ENCODE measurements at regions not wholly inside any gene's neighbourhood (a gene's known extent, or its start where the extent isn't known, plus 50 kb on each side); places are given as distances from the start of the nearest gene placed in this dataset.
A peak's percentile ranks its signal among the peaks of the same experiment; 100 is the strongest.

- Histone ChIP-seq H2BK12ac (ENCODE audit: low read length in 2 of 2) (no peak overlapping the region), H2BK15ac (ENCODE audit: low read depth, poor library complexity, severe bottlenecking) (no peak overlapping the region), H3K27me3 (ENCODE audit: control insufficient read depth in 1 of 2, insufficient read depth in 1 of 2, low read length in 2 of 2) (no peaks in the 10 kb centered on the region), H4K8ac (ENCODE audit: low read length) (no peak overlapping the region), H3K23ac (ENCODE audit: low read length in 2 of 2) (no peak overlapping the region), H2AK5ac (ENCODE audit: low read length, severe bottlenecking) (no peak overlapping the region), H3K4me3 (ENCODE audit: insufficient read depth in 1 of 2, low read depth in 1 of 2, low read length in 2 of 2) (no peak overlapping the region), H3K4me2 (ENCODE audit: low read length, poor library complexity, severe bottlenecking) (no peak overlapping the region), H2BK120ac (ENCODE audit: low read depth, low read length) (no peak overlapping the region), H3K4me1 (ENCODE audit: control insufficient read depth, insufficient read depth, low read depth, low read length) (no peaks in the 10 kb centered on the region), H2BK5ac (ENCODE audit: low read depth, low read length, poor library complexity, severe bottlenecking) (no peak overlapping the region), H3K27ac (ENCODE audit: low read length, poor library complexity, severe bottlenecking) (peak overlapping the region; percentile 72), H3K79me1 (replicated peaks; ENCODE audit: low read length, poor library complexity, severe bottlenecking) (no peaks in the 10 kb centered on the region), H3K18ac (ENCODE audit: low read depth in 1 of 2, low read length in 2 of 2) (no peak overlapping the region), H3K36me3 (ENCODE audit: control insufficient read depth in 1 of 2, insufficient read depth in 2 of 2, low read depth in 1 of 2, low read length in 2 of 2) (no peaks in the 10 kb centered on the region), H3K9ac (ENCODE audit: low read length) (no peak overlapping the region), H3K14ac (ENCODE audit: low read length in 2 of 2) (no peak overlapping the region), H3K9me3 (ENCODE audit: control insufficient read depth, low read length) (no peaks in the 10 kb centered on the region), H2AFZ (ENCODE audit: low read depth, low read length) (no peak overlapping the region), H3K4ac (ENCODE audit: low read depth in 1 of 2, low read length in 2 of 2) (no peak overlapping the region), H4K91ac (ENCODE audit: low read length) (no peak overlapping the region)
- DNase-seq: no peak
- WGBS: no CpG with 5 or more reads among the region's 1 CpG
These were observed 368.2 kb upstream of the PRICKLE1 start for GRCh38 chr12:42957561-42958290.

GRCh38 chr12:42957136-42957535, 367.6 kb upstream of the PRICKLE1 start:
- Histone ChIP-seq H3K4me1 (ENCODE audit: control insufficient read depth, insufficient read depth, low read depth, low read length) (no peaks in the 10 kb centered on the region), H3K4me2 (ENCODE audit: low read length, poor library complexity, severe bottlenecking) (no peak overlapping the region), H3K4me3 (ENCODE audit: insufficient read depth in 1 of 2, low read depth in 1 of 2, low read length in 2 of 2) (no peak overlapping the region), H2AFZ (ENCODE audit: low read depth, low read length) (no peak overlapping the region), H4K91ac (ENCODE audit: low read length) (no peak overlapping the region), H3K27ac (ENCODE audit: low read length, poor library complexity, severe bottlenecking) (no peak overlapping the region), H3K18ac (ENCODE audit: low read depth in 1 of 2, low read length in 2 of 2) (no peak overlapping the region), H3K36me3 (ENCODE audit: control insufficient read depth in 1 of 2, insufficient read depth in 2 of 2, low read depth in 1 of 2, low read length in 2 of 2) (no peaks in the 10 kb centered on the region), H3K4ac (ENCODE audit: low read depth in 1 of 2, low read length in 2 of 2) (no peak overlapping the region), H3K9ac (ENCODE audit: low read length) (no peak overlapping the region), H3K27me3 (ENCODE audit: control insufficient read depth in 1 of 2, insufficient read depth in 1 of 2, low read length in 2 of 2) (no peaks in the 10 kb centered on the region), H2BK12ac (ENCODE audit: low read length in 2 of 2) (no peak overlapping the region), H2BK15ac (ENCODE audit: low read depth, poor library complexity, severe bottlenecking) (no peak overlapping the region), H3K14ac (ENCODE audit: low read length in 2 of 2) (no peak overlapping the region), H3K23ac (ENCODE audit: low read length in 2 of 2) (no peak overlapping the region), H4K8ac (ENCODE audit: low read length) (no peak overlapping the region), H2BK5ac (ENCODE audit: low read depth, low read length, poor library complexity, severe bottlenecking) (no peak overlapping the region), H2BK120ac (ENCODE audit: low read depth, low read length) (no peak overlapping the region), H3K9me3 (ENCODE audit: control insufficient read depth, low read length) (no peaks in the 10 kb centered on the region), H2AK5ac (ENCODE audit: low read length, severe bottlenecking) (no peak overlapping the region), H3K79me1 (replicated peaks; ENCODE audit: low read length, poor library complexity, severe bottlenecking) (no peaks in the 10 kb centered on the region)
- WGBS: 100% methylated on average over 1 of the region's 3 CpGs
- DNase-seq: no peak

GRCh38 chr12:42953021-42953420, 363.5 kb upstream of the PRICKLE1 start:
- Histone ChIP-seq H3K36me3 (ENCODE audit: control insufficient read depth in 1 of 2, insufficient read depth in 2 of 2, low read depth in 1 of 2, low read length in 2 of 2) (no peaks in the 10 kb centered on the region), H3K23ac (ENCODE audit: low read length in 2 of 2) (no peak overlapping the region), H2BK5ac (ENCODE audit: low read depth, low read length, poor library complexity, severe bottlenecking) (no peak overlapping the region), H3K4me1 (ENCODE audit: control insufficient read depth, insufficient read depth, low read depth, low read length) (no peaks in the 10 kb centered on the region), H3K14ac (ENCODE audit: low read length in 2 of 2) (no peak overlapping the region), H2BK120ac (ENCODE audit: low read depth, low read length) (no peak overlapping the region), H3K18ac (ENCODE audit: low read depth in 1 of 2, low read length in 2 of 2) (no peak overlapping the region), H3K27me3 (ENCODE audit: control insufficient read depth in 1 of 2, insufficient read depth in 1 of 2, low read length in 2 of 2) (no peaks in the 10 kb centered on the region), H2BK15ac (ENCODE audit: low read depth, poor library complexity, severe bottlenecking) (no peak overlapping the region), H3K4ac (ENCODE audit: low read depth in 1 of 2, low read length in 2 of 2) (no peak overlapping the region), H3K4me2 (ENCODE audit: low read length, poor library complexity, severe bottlenecking) (no peak overlapping the region), H4K91ac (ENCODE audit: low read length) (no peak overlapping the region), H2AK5ac (ENCODE audit: low read length, severe bottlenecking) (peak overlapping the region; percentile 63), H3K4me3 (ENCODE audit: insufficient read depth in 1 of 2, low read depth in 1 of 2, low read length in 2 of 2) (no peak overlapping the region), H2AFZ (ENCODE audit: low read depth, low read length) (no peak overlapping the region), H3K9me3 (ENCODE audit: control insufficient read depth, low read length) (peaks cover 4% of the 10 kb centered on the region), H4K8ac (ENCODE audit: low read length) (no peak overlapping the region), H2BK12ac (ENCODE audit: low read length in 2 of 2) (no peak overlapping the region), H3K27ac (ENCODE audit: low read length, poor library complexity, severe bottlenecking) (no peak overlapping the region), H3K79me1 (replicated peaks; ENCODE audit: low read length, poor library complexity, severe bottlenecking) (no peaks in the 10 kb centered on the region), H3K9ac (ENCODE audit: low read length) (no peak overlapping the region)
- 100% methylated on average over 2 of the region's 2 CpGs for WGBS
- DNase-seq: no peak

- Histone ChIP-seq H4K8ac (ENCODE audit: low read length) (no peak overlapping the region), H3K4me2 (ENCODE audit: low read length, poor library complexity, severe bottlenecking) (no peak overlapping the region), H3K14ac (ENCODE audit: low read length in 2 of 2) (no peak overlapping the region), H2BK15ac (ENCODE audit: low read depth, poor library complexity, severe bottlenecking) (no peak overlapping the region), H3K18ac (ENCODE audit: low read depth in 1 of 2, low read length in 2 of 2) (no peak overlapping the region), H3K4ac (ENCODE audit: low read depth in 1 of 2, low read length in 2 of 2) (no peak overlapping the region), H3K9ac (ENCODE audit: low read length) (no peak overlapping the region), H4K91ac (ENCODE audit: low read length) (no peak overlapping the region), H3K4me3 (ENCODE audit: insufficient read depth in 1 of 2, low read depth in 1 of 2, low read length in 2 of 2) (no peak overlapping the region), H2BK5ac (ENCODE audit: low read depth, low read length, poor library complexity, severe bottlenecking) (no peak overlapping the region), H3K27ac (ENCODE audit: low read length, poor library complexity, severe bottlenecking) (no peak overlapping the region), H3K9me3 (ENCODE audit: control insufficient read depth, low read length) (peaks cover 20% of the 10 kb centered on the region), H3K4me1 (ENCODE audit: control insufficient read depth, insufficient read depth, low read depth, low read length) (no peaks in the 10 kb centered on the region), H3K36me3 (ENCODE audit: control insufficient read depth in 1 of 2, insufficient read depth in 2 of 2, low read depth in 1 of 2, low read length in 2 of 2) (no peaks in the 10 kb centered on the region), H3K79me1 (replicated peaks; ENCODE audit: low read length, poor library complexity, severe bottlenecking) (no peaks in the 10 kb centered on the region), H3K27me3 (ENCODE audit: control insufficient read depth in 1 of 2, insufficient read depth in 1 of 2, low read length in 2 of 2) (no peaks in the 10 kb centered on the region), H3K23ac (ENCODE audit: low read length in 2 of 2) (no peak overlapping the region), H2AK5ac (ENCODE audit: low read length, severe bottlenecking) (no peak overlapping the region), H2BK12ac (ENCODE audit: low read length in 2 of 2) (no peak overlapping the region), H2AFZ (ENCODE audit: low read depth, low read length) (no peak overlapping the region), H2BK120ac (ENCODE audit: low read depth, low read length) (no peak overlapping the region)
- DNase-seq: peak; percentile 27
- WGBS: 91% methylated on average over 2 of the region's 2 CpGs
These were observed 357.4 kb upstream of the PRICKLE1 start for GRCh38 chr12:42946871-42947381.
